IPS-18c (cell line): ENCODE measurements at regions not wholly inside any gene's neighbourhood (a gene's known extent, or its start where the extent isn't known, plus 50 kb on each side); places are given as distances from the start of the nearest gene placed in this dataset.

ENCODE experiments used
- H3K4me3 ChIP-seq: 2 replicates; pipeline ENCODE4 v1.7.0; 2013; ENCODE audit warnings: low read depth, mild to moderate bottlenecking, low read length, moderate library complexity; ENCODE audit not compliant: insufficient read depth
- H3K9me3 ChIP-seq: one replicate; pipeline ENCODE4 v1.6.1; 2013; ENCODE audit warnings: mild to moderate bottlenecking, low read length, moderate library complexity; ENCODE audit not compliant: control insufficient read depth, insufficient read depth

DNA sequence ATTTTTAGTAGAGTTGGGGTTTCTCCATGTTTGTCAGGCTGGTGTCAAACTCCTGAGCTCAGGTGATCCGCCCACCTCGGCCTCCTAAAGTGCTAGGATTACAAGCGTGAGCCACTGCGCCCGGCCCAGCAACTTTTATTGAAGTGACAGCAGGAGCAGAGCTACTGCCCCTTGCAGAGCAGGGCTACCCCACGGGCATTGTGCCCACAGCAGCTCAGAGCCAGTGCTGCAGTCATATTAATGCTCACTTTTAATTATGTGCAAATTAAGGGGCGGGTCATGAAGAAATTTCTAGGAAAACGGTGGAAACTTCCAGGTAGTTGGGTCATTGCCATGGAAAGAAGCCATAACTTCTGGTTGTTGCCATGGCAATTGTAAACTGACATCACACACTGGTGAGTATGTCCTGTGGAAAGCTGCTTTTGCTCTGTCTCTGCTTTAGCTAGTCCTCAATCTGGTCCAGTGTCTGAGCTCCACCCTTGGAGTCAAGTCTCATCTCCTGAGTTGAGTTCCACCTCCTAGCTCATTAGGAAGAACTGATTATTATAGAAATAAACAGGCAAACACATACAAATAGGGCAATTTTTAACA, 127.3 kb upstream of the ADGRL4 start:
- Histone ChIP-seq H3K9me3 (peaks cover 2% of the 10 kb centered on the region), H3K4me3 (no peak overlapping the region)

GRCh38 chr1:79131626-79132025, 125.1 kb upstream of the ADGRL4 start:
- H3K9me3 ChIP-seq, result no peaks in the 10 kb centered on the region

GRCh38 chr1:79129914-79130313, 123.4 kb upstream of the ADGRL4 start:
- no peaks in the 10 kb centered on the region for H3K9me3 ChIP-seq
- H3K4me3 ChIP-seq, result no peak overlapping the region

More at GRCh38 chr1:79131626-79132025, 125.1 kb upstream of the ADGRL4 start:
- no peak overlapping the region for H3K4me3 ChIP-seq

GRCh38 chr1:79128722-79129121, 122.2 kb upstream of the ADGRL4 start:
- no peak overlapping the region for H3K4me3 ChIP-seq
- H3K9me3 ChIP-seq, result no peaks in the 10 kb centered on the region

DNA sequence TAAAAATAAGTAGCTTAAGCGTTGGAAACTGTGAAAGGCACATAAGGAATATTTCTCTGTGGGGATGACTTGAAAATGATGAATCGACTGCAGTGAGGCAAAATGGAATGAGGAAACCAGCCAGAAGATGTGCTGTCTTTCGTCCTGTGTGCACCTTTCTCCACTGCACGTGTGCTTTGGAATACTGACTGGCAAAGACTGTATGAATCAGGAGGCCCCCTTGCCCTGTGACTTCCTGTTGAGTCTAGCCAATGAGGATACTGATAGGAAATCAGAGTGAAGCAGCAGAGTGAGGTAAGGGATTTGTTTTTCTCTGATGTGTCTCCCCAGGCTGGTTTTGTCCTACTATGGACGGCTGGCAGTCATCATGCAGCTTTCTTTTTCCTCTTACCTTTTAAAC, 118.2 kb upstream of the ADGRL4 start:
- Histone ChIP-seq H3K9me3 (no peaks in the 10 kb centered on the region), H3K4me3 (no peak overlapping the region)

- Histone ChIP-seq H3K4me3 (no peak overlapping the region), H3K9me3 (no peaks in the 10 kb centered on the region)
These were observed 116.0 kb upstream of the ADGRL4 start for GRCh38 chr1:79122521-79122920.

- H3K9me3 ChIP-seq, result no peaks in the 10 kb centered on the region
These were observed 110.8 kb upstream of the ADGRL4 start for GRCh38 chr1:79117376-79117775.

GRCh38 chr1:79113836-79114235, 107.3 kb upstream of the ADGRL4 start:
- no peaks in the 10 kb centered on the region for H3K9me3 ChIP-seq
- no peak overlapping the region for H3K4me3 ChIP-seq

More at GRCh38 chr1:79117376-79117775, 110.8 kb upstream of the ADGRL4 start:
- no peak overlapping the region for H3K4me3 ChIP-seq

DNA sequence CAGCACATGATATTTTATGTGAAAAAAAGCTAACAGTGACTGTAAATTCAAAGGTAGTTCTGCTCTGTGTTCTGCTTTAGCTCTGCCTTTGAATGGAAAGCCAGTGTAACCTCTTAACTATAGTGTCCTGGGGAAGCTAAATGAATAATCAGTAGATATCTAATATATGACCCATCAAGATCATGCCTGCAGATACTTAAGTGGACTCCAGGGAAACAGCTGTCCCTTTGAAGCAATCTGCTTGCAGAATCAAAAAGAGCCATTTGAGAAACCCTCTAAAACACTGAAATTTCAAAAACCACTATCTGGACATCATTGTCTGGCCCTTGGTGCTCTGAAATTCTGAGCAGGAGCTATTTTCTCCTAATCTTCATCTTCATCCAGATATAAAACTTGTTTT, 104.2 kb upstream of the ADGRL4 start:
- H3K9me3 ChIP-seq, result no peaks in the 10 kb centered on the region
- no peak overlapping the region for H3K4me3 ChIP-seq

DNA sequence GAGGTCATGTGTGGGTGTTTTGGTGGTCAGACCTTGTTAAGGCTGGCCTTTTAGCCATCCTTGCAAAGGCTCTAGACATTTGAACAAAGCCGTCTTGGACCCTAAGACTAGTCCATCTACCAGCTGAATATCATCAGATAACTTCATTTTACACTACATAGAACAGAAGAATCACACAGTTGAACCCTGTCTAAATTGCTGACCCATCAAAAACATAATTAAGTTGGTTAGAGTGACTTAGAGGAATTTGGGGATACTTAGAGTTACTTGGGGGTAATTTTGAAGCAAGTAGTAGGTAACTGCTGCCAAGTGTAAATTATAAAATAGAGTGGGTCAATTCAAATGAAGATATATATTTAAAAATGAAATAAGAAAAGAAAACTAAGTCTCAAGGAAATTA, 102.9 kb upstream of the ADGRL4 start:
- Histone ChIP-seq H3K9me3 (no peaks in the 10 kb centered on the region), H3K4me3 (no peak overlapping the region)

DNA sequence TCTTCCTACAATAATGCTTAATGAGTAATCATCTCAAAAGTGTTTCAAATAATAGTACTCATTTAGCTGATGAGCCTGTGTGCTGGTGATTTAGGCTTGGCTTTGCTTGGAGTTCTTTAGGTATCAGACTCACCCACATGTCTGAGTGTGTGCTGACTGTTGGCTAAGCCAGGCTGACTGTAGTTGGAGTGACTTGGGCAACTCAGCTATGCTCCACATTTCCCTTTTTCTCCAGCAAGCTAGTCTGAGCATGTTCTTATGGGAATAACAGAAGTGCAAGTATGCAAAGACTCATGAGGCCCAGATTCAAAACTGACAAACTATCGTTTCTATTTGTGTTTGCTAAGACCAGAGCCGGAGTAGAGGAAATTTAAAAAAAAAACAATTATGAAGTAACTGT, 99.0 kb upstream of the ADGRL4 start:
- H3K9me3 ChIP-seq, result no peaks in the 10 kb centered on the region
- no peak overlapping the region for H3K4me3 ChIP-seq

DNA sequence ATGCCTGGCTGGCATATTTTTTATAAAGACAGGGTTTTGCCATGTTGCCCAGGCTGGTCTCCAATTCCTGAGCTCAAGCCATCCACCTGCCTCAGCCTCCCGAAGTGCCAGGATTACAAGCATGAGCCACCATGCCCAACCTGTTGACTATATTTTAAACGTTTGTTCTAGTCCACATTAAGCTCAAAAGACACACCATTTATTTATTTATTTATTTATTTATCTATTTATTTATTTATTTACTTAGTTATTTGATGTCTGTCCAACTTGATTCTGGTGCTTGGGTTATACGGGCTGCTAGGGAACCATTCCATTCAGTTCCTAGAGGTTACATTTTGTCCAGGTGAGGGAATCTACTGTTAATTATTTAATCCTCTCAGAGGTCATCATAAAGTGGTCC, 98.1 kb upstream of the ADGRL4 start:
- no peaks in the 10 kb centered on the region for H3K9me3 ChIP-seq

GRCh38 chr1:79100385-79100784, 93.9 kb upstream of the ADGRL4 start:
- Histone ChIP-seq H3K9me3 (no peaks in the 10 kb centered on the region), H3K4me3 (no peak overlapping the region)

More for the DNA sequence above, 98.1 kb upstream of the ADGRL4 start:
- no peak overlapping the region for H3K4me3 ChIP-seq

DNA sequence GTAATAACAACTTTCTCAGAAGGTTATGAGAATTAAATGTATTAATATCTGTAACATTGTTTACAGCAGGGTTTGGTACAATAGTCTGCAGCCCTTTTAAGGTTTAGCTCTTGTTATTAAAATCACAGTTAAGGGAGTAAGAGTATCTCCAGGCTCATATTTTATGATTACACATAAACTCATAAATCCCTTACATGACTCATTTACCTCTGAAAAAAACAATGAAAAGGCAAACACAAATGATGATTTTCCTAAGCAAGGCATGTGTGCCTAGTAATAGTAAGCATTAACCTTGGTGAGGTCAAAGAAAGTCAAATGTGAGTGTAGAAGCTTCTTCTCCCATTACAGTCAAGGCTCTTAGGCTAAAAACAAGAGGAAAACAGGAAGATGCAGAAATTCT, 84.5 kb upstream of the ADGRL4 start:
- Histone ChIP-seq H3K4me3 (no peak overlapping the region), H3K9me3 (no peaks in the 10 kb centered on the region)

DNA sequence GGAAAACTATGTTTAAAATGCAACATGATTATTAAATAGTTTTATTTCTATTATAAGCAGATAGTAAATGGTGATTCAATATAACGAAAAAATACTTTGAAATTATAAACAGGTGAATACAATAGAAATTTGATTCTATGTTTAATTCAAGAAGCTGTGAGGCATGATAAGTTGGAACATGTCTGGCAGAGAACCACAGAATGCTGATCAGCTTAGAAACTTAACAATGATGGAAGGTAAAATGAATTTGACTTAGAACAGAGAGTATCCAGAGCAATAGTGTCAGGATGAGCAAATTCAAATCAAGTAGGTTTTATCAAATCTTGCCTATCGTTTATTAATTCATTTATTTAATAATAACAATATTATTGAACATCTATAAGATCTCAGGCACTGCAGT, 83.4 kb upstream of the ADGRL4 start:
- Histone ChIP-seq H3K9me3 (no peaks in the 10 kb centered on the region), H3K4me3 (no peak overlapping the region)

DNA sequence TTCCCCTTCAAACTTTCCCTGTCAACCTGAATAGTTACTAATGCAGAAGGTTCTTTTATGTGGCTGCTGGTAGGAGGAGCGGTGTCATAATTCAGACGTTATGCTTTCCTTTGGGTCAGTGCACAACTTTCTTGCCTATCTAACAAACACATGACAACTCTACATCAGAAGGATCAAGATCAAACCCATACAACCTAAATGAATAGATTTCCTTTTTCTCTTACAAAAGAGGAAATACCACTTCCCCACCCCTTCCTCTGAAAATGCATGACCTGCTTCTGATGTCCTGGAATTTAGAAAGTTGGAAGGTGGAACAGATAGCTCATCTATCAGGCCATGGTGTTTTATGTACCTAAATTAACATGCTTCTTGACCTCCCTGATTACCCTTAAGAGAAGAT, 75.7 kb upstream of the ADGRL4 start:
- H3K4me3 ChIP-seq, result no peak overlapping the region

DNA sequence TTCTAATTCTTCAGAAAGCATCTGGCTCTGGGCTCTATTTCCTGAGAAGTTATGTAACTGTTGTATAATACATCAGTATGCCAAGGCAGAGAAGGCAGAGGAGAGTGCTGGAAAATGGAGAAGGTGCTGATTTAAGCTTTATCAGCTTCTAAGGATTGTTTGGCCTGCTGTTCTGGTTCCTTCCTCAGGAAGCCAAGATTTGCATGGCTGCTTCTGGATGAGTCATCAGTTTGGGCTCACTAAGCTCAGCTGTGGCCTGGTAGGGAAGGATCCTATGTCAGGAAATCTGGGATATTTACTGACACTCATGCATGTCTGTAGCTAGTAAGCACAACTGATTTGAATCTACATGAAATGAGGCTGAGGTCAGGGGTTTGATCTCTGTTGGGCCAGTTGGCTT, 73.2 kb upstream of the ADGRL4 start:
- no peaks in the 10 kb centered on the region for H3K9me3 ChIP-seq
- no peak overlapping the region for H3K4me3 ChIP-seq

More for the DNA sequence above, 75.7 kb upstream of the ADGRL4 start:
- H3K9me3 ChIP-seq, result no peaks in the 10 kb centered on the region

DNA sequence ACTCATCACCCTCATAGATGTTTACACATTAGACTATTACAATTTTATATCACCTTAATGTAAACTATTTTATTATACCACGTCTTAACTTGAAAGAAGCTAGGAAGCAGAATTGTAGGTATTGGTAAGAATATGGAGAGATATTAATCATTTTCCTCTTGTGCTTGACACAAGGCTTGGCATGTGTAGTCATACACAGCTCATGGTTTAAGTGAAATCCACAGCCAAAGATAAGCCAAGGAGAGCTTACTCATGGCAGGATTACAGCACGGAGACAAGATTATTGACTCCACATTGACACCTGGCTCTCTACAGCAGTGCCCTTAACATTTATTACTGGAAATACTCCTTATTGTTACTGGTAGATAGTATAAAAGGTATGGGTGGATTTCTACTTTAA, 68.4 kb upstream of the ADGRL4 start:
- Histone ChIP-seq H3K9me3 (no peaks in the 10 kb centered on the region), H3K4me3 (no peak overlapping the region)

DNA sequence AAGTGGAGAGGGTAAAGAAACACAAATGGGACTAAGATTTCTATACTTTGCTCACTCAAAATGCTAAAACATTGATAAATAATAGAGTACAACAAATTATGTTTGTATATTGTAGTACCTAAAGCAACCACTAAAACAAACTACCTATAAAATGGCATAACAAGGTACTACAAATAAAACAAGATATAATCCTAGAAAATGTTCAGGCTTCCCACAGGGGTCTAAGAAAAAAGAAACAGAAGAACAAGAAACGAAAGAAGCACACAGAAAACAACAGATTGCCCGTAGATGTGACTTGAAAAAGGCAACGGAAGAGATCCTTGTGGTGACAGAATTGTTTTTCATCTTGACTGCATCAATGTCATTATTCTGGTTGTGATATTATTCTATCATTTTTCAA, 63.3 kb upstream of the ADGRL4 start:
- H3K9me3 ChIP-seq, result no peaks in the 10 kb centered on the region

More for the DNA sequence above, 63.3 kb upstream of the ADGRL4 start:
- H3K4me3 ChIP-seq, result no peak overlapping the region
